DOHH2 (cell line): ENCODE measurements at regions not wholly inside any gene's neighbourhood (a gene's known extent, or its start where the extent isn't known, plus 50 kb on each side); places are given as distances from the start of the nearest gene placed in this dataset.
"Not testable (repeated sequence)": the region's sequence is repeated elsewhere in the genome, so short reads cannot be mapped to it uniquely, and the experiment has no call there.

Experiments used
- H3F3A ChIP-seq: fragments of 200-600 bp; sonication (generic), shearing (Covaris generic); 2 replicates; pipeline ENCODE4 v1.6.0; 2016; ENCODE audit warnings: antibody characterized with exemption, mild to moderate bottlenecking; ENCODE audit not compliant: control insufficient read depth, insufficient read depth
- H3K27ac ChIP-seq: fragments of 200-600 bp; sonication (generic); 2 replicates; pipeline ENCODE4 v1.5.1; 2014; ENCODE audit warnings: low read depth, mild to moderate bottlenecking, low read length, moderate library complexity
- H3K27me3 ChIP-seq: fragments of 200-600 bp; sonication (generic); 2 replicates; pipeline ENCODE4 v1.6.1; 2014; ENCODE audit warnings: mild to moderate bottlenecking, low read length, mixed read lengths; ENCODE audit not compliant: control insufficient read depth
- H3K36me3 ChIP-seq: fragments of 200-600 bp; sonication (generic); 2 replicates; pipeline ENCODE4 v1.6.1; 2014; ENCODE audit warnings: mild to moderate bottlenecking, low read length, moderate library complexity, mixed read lengths; ENCODE audit not compliant: control insufficient read depth
- H3K4me1 ChIP-seq: fragments of 200-600 bp; sonication (generic); 2 replicates; pipeline ENCODE4 v1.6.1; 2014; ENCODE audit warnings: mild to moderate bottlenecking, low read length, mixed read lengths; ENCODE audit not compliant: control insufficient read depth
- H3K4me2 ChIP-seq: fragments of 200-600 bp; sonication (generic); 2 replicates; pipeline ENCODE4 v1.6.0; 2014; ENCODE audit warnings: mild to moderate bottlenecking, low read length, moderate library complexity
- H3K4me3 ChIP-seq: fragments of 200-600 bp; sonication (generic); 2 replicates; pipeline ENCODE4 v1.5.1; 2014; ENCODE audit warnings: mild to moderate bottlenecking, low read length, mixed read lengths
- H3K79me2 ChIP-seq: fragments of 200-600 bp; sonication (generic); 2 replicates; pipeline ENCODE4 v1.6.1; 2014; ENCODE audit warnings: mild to moderate bottlenecking, low read length, mixed read lengths; ENCODE audit not compliant: control insufficient read depth
- H3K9me2 ChIP-seq: fragments of 200-600 bp; sonication (generic); replicated peaks from 2 replicates; pipeline ENCODE4 v1.6.1; 2014; ENCODE audit warnings: mild to moderate bottlenecking, low read length, mixed read lengths; ENCODE audit not compliant: control insufficient read depth
- H3K9me3 ChIP-seq: fragments of 200-600 bp; sonication (generic); 2 replicates; pipeline ENCODE4 v1.6.1; 2014; ENCODE audit warnings: antibody characterized with exemption, low read length, mixed read lengths; ENCODE audit not compliant: control insufficient read depth, insufficient read depth
- H4K20me1 ChIP-seq: fragments of 200-600 bp; sonication (generic); 2 replicates; pipeline ENCODE4 v1.6.0; 2014; ENCODE audit warnings: low read depth, mild to moderate bottlenecking, antibody characterized with exemption, low read length, moderate library complexity; ENCODE audit not compliant: control insufficient read depth, insufficient read depth
- EZH2phosphoT487 ChIP-seq: fragments of 200-600 bp; sonication (generic); IDR thresholded peaks from 2 replicates; pipeline ENCODE4 v1.6.1; 2017; ENCODE audit warnings: borderline replicate concordance, mild to moderate bottlenecking, antibody characterized with exemption, low read length, moderate library complexity, mixed read lengths
- TF ChIP-seq, protein P1 (sequence below): fragments of 200-600 bp; sonication (generic); IDR thresholded peaks from one replicate; pipeline ENCODE4 v1.5.1; 2014; ENCODE audit warnings: antibody characterized with exemption, mild to moderate bottlenecking, low read depth, low read length; ENCODE audit not compliant: poor library complexity, severe bottlenecking

DNA sequence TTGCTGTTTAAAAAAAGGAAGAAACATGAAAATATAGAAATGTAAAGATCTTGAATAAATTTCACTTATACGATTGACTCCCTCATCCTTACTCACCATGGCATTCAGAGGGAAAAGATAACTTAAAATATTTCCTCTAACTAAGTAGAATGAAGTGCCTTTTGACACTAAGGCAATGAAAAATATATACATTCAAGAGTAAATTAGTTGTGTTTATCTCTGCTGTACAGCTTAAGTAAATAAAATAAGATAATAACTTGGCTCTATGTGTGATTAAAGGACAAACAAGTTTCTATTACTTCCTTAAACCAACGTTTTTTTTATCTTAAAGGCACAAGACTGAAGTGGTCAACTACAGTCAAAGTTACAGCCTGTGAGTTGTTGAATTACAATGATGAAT is 142.3 kb upstream of the LRRTM4 start:
- no peak overlapping the region for H3K4me2 ChIP-seq
- no peak overlapping the region for H3K4me3 ChIP-seq
- no peak overlapping the region for H3K27ac ChIP-seq
- H3K27me3 ChIP-seq = no peaks in the 10 kb centered on the region
- no peaks in the 10 kb centered on the region for H3K4me1 ChIP-seq
- TF ChIP-seq, protein P1, sequence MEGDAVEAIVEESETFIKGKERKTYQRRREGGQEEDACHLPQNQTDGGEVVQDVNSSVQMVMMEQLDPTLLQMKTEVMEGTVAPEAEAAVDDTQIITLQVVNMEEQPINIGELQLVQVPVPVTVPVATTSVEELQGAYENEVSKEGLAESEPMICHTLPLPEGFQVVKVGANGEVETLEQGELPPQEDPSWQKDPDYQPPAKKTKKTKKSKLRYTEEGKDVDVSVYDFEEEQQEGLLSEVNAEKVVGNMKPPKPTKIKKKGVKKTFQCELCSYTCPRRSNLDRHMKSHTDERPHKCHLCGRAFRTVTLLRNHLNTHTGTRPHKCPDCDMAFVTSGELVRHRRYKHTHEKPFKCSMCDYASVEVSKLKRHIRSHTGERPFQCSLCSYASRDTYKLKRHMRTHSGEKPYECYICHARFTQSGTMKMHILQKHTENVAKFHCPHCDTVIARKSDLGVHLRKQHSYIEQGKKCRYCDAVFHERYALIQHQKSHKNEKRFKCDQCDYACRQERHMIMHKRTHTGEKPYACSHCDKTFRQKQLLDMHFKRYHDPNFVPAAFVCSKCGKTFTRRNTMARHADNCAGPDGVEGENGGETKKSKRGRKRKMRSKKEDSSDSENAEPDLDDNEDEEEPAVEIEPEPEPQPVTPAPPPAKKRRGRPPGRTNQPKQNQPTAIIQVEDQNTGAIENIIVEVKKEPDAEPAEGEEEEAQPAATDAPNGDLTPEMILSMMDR = no peak
- no peak for TF ChIP-seq EZH2phosphoT487
- H3K9me2 ChIP-seq = no peaks in the 10 kb centered on the region
- H3K79me2 ChIP-seq = no peaks in the 10 kb centered on the region
- no peaks in the 10 kb centered on the region for H4K20me1 ChIP-seq
- no peaks in the 10 kb centered on the region for H3K9me3 ChIP-seq
- H3F3A ChIP-seq = no peaks in the 10 kb centered on the region
- H3K36me3 ChIP-seq = no peaks in the 10 kb centered on the region

DNA sequence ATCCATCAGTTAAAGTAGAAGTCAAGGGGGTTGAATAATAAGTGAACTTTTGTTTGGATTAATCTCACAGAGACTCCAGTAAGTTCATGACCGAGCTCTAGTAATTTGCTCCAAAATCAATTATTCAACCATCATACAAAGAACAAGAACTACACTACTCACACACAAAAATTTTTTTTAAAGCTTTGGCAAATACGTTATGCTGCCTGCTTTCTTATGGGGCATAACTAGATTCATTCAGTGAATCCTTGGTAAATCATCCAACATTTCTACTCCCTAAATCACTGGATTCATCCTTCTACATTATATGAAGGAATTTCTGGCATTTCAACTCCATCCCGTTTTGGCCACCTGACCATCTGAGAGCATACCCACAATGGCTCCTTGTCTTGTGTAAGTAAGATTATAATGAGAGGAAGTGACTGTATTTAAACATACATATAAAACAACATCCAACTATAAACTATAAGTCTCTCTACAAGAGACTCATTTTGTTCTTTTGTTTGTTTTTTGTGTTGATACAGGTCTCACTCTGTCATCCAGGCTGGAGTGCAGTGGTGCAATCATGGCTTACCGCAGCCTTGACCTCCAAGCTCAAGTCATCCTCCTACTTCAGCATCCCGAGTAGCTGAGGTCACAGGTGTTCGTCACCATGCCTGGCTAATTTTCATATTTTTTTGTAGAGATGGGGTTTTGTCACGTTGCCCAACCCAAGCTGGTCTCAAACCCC is 144.2 kb upstream of the LRRTM4 start:
- no peak overlapping the region for H3K4me2 ChIP-seq
- H3K36me3 ChIP-seq = no peaks in the 10 kb centered on the region
- no peaks in the 10 kb centered on the region for H3F3A ChIP-seq
- no peaks in the 10 kb centered on the region for H3K9me3 ChIP-seq
- no peaks in the 10 kb centered on the region for H3K9me2 ChIP-seq
- H4K20me1 ChIP-seq = no peaks in the 10 kb centered on the region
- no peaks in the 10 kb centered on the region for H3K27me3 ChIP-seq
- TF ChIP-seq EZH2phosphoT487 = no peak
- TF ChIP-seq, protein P1 = no peak
- H3K27ac ChIP-seq = no peak overlapping the region
- H3K79me2 ChIP-seq = no peaks in the 10 kb centered on the region
- no peak overlapping the region for H3K4me3 ChIP-seq
- no peaks in the 10 kb centered on the region for H3K4me1 ChIP-seq

DNA sequence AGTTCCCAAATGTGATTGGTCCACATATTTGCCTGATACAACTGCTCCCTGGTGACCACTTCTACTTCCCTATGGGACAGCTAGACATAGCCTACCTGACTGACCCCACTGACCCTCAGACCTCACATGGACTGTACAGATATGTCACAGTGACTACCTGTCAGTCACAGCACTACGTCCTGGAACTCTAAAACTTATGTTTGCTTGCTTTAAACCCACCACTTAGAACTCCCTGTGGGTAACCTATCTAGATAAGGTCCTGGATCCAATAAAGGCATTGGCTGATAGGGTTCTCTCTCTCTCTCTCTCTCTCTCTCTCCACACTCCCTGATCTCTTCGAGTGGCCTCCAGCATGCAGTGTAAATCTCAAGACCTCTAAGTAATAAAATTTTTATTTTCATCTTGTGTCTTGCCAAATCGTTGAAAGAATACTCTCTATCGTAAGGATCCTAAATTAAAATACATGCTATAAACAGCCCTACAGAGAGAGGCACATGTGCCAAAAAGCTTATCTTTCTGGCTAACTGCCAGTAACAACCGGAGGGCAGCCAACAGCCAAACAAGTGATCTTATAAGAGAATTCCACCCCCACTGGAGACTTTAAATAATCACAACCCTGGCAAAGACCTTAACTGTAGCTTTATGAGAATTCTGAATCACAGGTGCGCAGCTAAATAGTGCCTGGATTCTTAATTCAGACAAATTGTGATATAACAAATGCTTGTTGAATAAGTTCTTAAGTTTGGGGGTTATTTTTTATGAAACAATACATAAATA is 162.6 kb upstream of the LRRTM4 start:
- H3K4me1 ChIP-seq, H3K36me3 ChIP-seq, H3K4me2 ChIP-seq, H3K9me3 ChIP-seq, H4K20me1 ChIP-seq, H3K27me3 ChIP-seq, H3K27ac ChIP-seq, H3F3A ChIP-seq, H3K79me2 ChIP-seq, H3K4me3 ChIP-seq, H3K9me2 ChIP-seq: not testable (repeated sequence)

DNA sequence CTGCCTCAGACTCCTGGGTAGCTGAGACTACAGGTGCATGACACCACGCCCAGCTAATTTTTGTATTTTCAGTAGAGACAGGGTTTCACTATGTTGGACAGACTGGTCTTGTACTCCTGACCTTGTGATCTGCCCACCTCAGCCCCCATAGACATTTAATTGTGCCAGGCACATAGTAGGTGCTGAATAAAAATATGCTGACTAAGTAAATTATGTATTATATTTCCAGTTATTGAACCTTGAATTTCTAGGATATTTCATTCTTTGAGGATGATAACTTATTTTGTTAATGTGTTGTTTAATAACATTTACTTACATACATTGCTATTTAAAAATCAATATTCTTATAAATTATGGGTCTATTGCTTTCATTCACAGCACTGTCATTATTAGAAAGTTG is 190.4 kb upstream of the LRRTM4 start:
- Histone ChIP-seq H3F3A (no peaks in the 10 kb centered on the region), H3K27me3 (no peaks in the 10 kb centered on the region), H3K9me3 (no peaks in the 10 kb centered on the region), H3K4me1 (no peaks in the 10 kb centered on the region), H3K36me3 (no peaks in the 10 kb centered on the region), H3K27ac (no peak overlapping the region), H4K20me1 (no peaks in the 10 kb centered on the region), H3K4me3 (no peak overlapping the region), H3K9me2 (no peaks in the 10 kb centered on the region), H3K4me2 (no peak overlapping the region), H3K79me2 (no peaks in the 10 kb centered on the region)
- TF ChIP-seq, protein P1 = no peak
- no peak for TF ChIP-seq EZH2phosphoT487
